IMR-90 (cell line): ENCODE measurements at regions not wholly inside any gene's neighbourhood (a gene's known extent, or its start where the extent isn't known, plus 50 kb on each side); places are given as distances from the start of the nearest gene placed in this dataset.

Source experiments
- ATAC-seq: fragments of 200-7000 bp; cut with Tn5 transposase; 2 replicates; pipeline ENCODE4 v1.9.1; 2020; ENCODE audit warnings: low read depth, mild to moderate bottlenecking, moderate library complexity
- BruUV-seq: library from RNA; stranded (reverse); fragments of 400-500 nt; replicated peaks from 2 replicates; lab custom pipeline; 2021; lab: Mats Ljungman, UMichigan
- CTCF ChIA-PET: fragments of 300-600 bp; formaldehyde crosslinking; extraction: SDS; loops from one replicate; lab custom pipeline; 2021; ENCODE audit warnings: antibody characterized with exemption; lab: Yijun Ruan, JAX
- POLR2A ChIA-PET: fragments of 300-600 bp; sonication (Branson Sonifier 250); formaldehyde crosslinking; loops from one replicate; lab custom pipeline; 2022; ENCODE audit warnings: antibody characterized with exemption; ENCODE audit not compliant: unreplicated experiment; lab: Charles Lee
- DNase-seq: peaks from one replicate; pipeline ENCODE4 v3.0.0; 2013
- H2AFZ ChIP-seq: replicated peaks from 2 replicates; pipeline ENCODE3; 2013; ENCODE audit warnings: low read length, mild to moderate bottlenecking; ENCODE audit not compliant: poor library complexity
- H2AK5ac ChIP-seq: 2 replicates; pipeline ENCODE4 v1.6.1; 2013; ENCODE audit warnings: low read depth, low read length, inconsistent platforms
- H2AK9ac ChIP-seq: replicated peaks from 2 replicates; pipeline ENCODE3; 2013; ENCODE audit warnings: mild to moderate bottlenecking, low read depth, low read length, moderate library complexity; ENCODE audit not compliant: poor library complexity
- H2BK120ac ChIP-seq: 2 replicates; pipeline ENCODE4 v1.6.1; 2013; ENCODE audit warnings: low read depth, low read length, inconsistent platforms
- H2BK15ac ChIP-seq: 3 replicates; pipeline ENCODE4 v1.6.1; 2013; ENCODE audit warnings: low read depth, low read length, inconsistent platforms
- H2BK20ac ChIP-seq: 2 replicates; pipeline ENCODE4 v1.6.1; 2013; ENCODE audit warnings: low read depth, mild to moderate bottlenecking, inconsistent platforms, low read length, moderate library complexity
- H2BK5ac ChIP-seq: 2 replicates; pipeline ENCODE4 v1.6.1; 2013; ENCODE audit warnings: mild to moderate bottlenecking, low read depth, low read length, inconsistent platforms; ENCODE audit not compliant: poor library complexity, severe bottlenecking
- H3K14ac ChIP-seq: replicated peaks from 2 replicates; pipeline ENCODE4 v1.6.1; 2013; ENCODE audit warnings: low read depth, low read length, inconsistent platforms
- H3K18ac ChIP-seq: 2 replicates; pipeline ENCODE4 v1.6.1; 2013; ENCODE audit warnings: low read depth, low read length, control low read depth
- H3K23ac ChIP-seq: 2 replicates; pipeline ENCODE4 v1.6.1; 2013; ENCODE audit warnings: low read depth, low read length, inconsistent platforms
- H3K27ac ChIP-seq: 2 replicates; pipeline ENCODE4 v1.5.1; 2013; ENCODE audit warnings: mild to moderate bottlenecking, control low read depth, low read length; ENCODE audit not compliant: insufficient read depth
- H3K27me3 ChIP-seq: 2 replicates; pipeline ENCODE4 v1.6.1; 2013; ENCODE audit warnings: low read length; ENCODE audit not compliant: control insufficient read depth, insufficient read depth
- H3K36me3 ChIP-seq: 2 replicates; pipeline ENCODE4 v1.6.1; 2013; ENCODE audit warnings: low read length, mixed read lengths; ENCODE audit not compliant: control insufficient read depth, insufficient read depth
- H3K4ac ChIP-seq: 2 replicates; pipeline ENCODE4 v1.6.1; 2013; ENCODE audit warnings: low read depth, low read length, inconsistent platforms
- H3K4me1 ChIP-seq: 2 replicates; pipeline ENCODE4 v1.6.1; 2013; ENCODE audit warnings: low read length, mixed read lengths; ENCODE audit not compliant: control insufficient read depth, insufficient read depth
- H3K4me2 ChIP-seq: 2 replicates; pipeline ENCODE4 v1.6.1; 2013; ENCODE audit warnings: low read depth, mild to moderate bottlenecking, control low read depth, low read length, moderate library complexity
- H3K4me3 ChIP-seq: 2 replicates; pipeline ENCODE4 v1.5.1; 2013; ENCODE audit warnings: low read depth, mild to moderate bottlenecking, control low read depth, low read length, moderate library complexity; ENCODE audit not compliant: insufficient read depth
- H3K56ac ChIP-seq: 2 replicates; pipeline ENCODE4 v1.6.1; 2013; ENCODE audit warnings: low read length, inconsistent platforms; ENCODE audit not compliant: insufficient read depth; ENCODE audit errors: extremely low read depth
- H3K79me1 ChIP-seq, 2 experiments: 2 replicates each; pipeline ENCODE4 v1.6.1; 2013; ENCODE audit warnings: low read length in 2 of 2, inconsistent platforms in 1 of 2, low read depth in 1 of 2
- H3K9ac ChIP-seq: 2 replicates; pipeline ENCODE4 v1.6.1; 2013; ENCODE audit warnings: low read depth, low read length, control low read depth
- H3K9me1 ChIP-seq: 2 replicates; pipeline ENCODE4 v1.6.1; 2013; ENCODE audit warnings: low read length, inconsistent platforms; ENCODE audit not compliant: insufficient read depth
- H3K9me3 ChIP-seq: 2 replicates; pipeline ENCODE4 v1.6.1; 2013; ENCODE audit warnings: low read length; ENCODE audit not compliant: control insufficient read depth, insufficient read depth
- H4K20me1 ChIP-seq: 2 replicates; pipeline ENCODE4 v1.6.1; 2013; ENCODE audit warnings: low read length, inconsistent platforms; ENCODE audit not compliant: insufficient read depth
- H4K5ac ChIP-seq: 2 replicates; pipeline ENCODE4 v1.6.1; 2013; ENCODE audit warnings: mild to moderate bottlenecking, low read depth, low read length, control low read depth
- H4K8ac ChIP-seq, 2 experiments: 2 replicates each; pipeline ENCODE4 v1.6.1; 2013; ENCODE audit warnings: low read depth in 2 of 2, low read length in 2 of 2, control low read depth in 1 of 2, inconsistent platforms in 1 of 2
- H4K91ac ChIP-seq: 2 replicates; pipeline ENCODE4 v1.6.1; 2013; ENCODE audit warnings: low read depth, low read length, inconsistent platforms; ENCODE audit not compliant: insufficient read depth
- CHD1 ChIP-seq: IDR thresholded peaks from 2 replicates; pipeline ENCODE4 v1.6.1; 2012; ENCODE audit warnings: low read depth, low read length, improper control_type of control experiment
- FOS ChIP-seq: fragments of 150-350 bp; IDR thresholded peaks from 2 replicates; pipeline ENCODE4 v1.6.1; 2016; ENCODE audit warnings: low read depth, low read length
- MAFK ChIP-seq: IDR thresholded peaks from 2 replicates; pipeline ENCODE4 v1.6.1; 2012; ENCODE audit warnings: low read depth, low read length, improper control_type of control experiment
- NFE2L2 ChIP-seq: fragments of 150-350 bp; IDR thresholded peaks from 2 replicates; pipeline ENCODE4 v1.6.1; 2016; ENCODE audit warnings: low read depth, mild to moderate bottlenecking, low read length
- RAD21 ChIP-seq: IDR thresholded peaks from 2 replicates; pipeline ENCODE4 v1.6.1; 2012; ENCODE audit warnings: low read length, improper control_type of control experiment
- RCOR1 ChIP-seq: IDR thresholded peaks from 2 replicates; pipeline ENCODE4 v1.6.1; 2012; ENCODE audit warnings: mild to moderate bottlenecking, low read length, improper control_type of control experiment; ENCODE audit not compliant: insufficient replicate concordance
- WGBS, 2 experiments: methylation state at CpG; one replicate each; pipeline versions ENCODE4 v1.1.5 to v1.1.7; 2013; ENCODE audit warnings: missing lambda C conversion rate in 2 of 2; ENCODE audit not compliant: insufficient read length in 1 of 2; ENCODE audit errors: extremely low coverage in 2 of 2; 5-methylcytosine and 5-hydroxymethylcytosine counted together
- dilution Hi-C: fragments of 300-500 bp; cut with HindIII; formaldehyde crosslinking; loops from one replicate; pipeline ENCODE4 v1.14.3; 2018; ENCODE audit warnings: low sequenced_read_pairs; ENCODE audit not compliant: unreplicated experiment
- in situ Hi-C: fragments of 300-500 bp; cut with MboI; formaldehyde crosslinking; loops from 3 replicates; pipeline ENCODE4 v1.14.3; 2019; ENCODE audit warnings: low sequenced_read_pairs, inconsistent platforms, mixed read lengths
- intact Hi-C: fragments of 100-400 bp; cut with micrococcal nuclease; formaldehyde crosslinking; loops from 2 replicates; pipeline ENCODE4 v1.10.0; 2022

DNA sequence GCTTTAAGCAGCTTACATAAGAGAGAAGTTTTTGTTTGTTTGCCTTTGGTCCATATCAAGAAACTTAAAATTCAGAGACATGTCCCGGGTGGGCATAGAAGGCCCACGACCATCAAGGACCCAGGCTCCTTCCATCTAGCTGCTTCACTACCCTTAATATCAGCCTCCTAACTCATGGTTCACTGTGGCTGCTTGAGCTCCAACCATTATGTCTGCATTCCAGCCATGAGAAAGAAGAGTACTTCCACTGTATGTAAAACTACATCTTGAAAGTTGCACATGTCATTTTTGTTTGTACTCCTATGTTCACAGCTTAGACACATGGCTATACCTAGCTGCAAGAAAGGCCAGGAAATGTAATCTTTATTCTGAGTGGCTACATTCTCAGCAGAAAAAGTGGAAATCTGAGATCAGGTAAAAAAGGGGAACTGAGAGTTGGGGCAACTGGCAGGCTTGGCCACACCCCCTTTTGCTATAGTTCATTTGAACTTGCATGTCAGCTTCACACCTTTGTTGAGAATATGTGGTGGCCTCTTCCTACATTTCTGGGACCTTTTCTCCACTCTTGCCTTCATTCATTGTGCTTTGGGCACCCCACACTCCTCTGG is 81.3 kb upstream of the TP53I11 start:
- Histone ChIP-seq H3K79me1 (no peaks in the 10 kb centered on the region), H3K36me3 (no peaks in the 10 kb centered on the region), H2AK9ac (no peak overlapping the region), H3K14ac (no peak overlapping the region), H2AFZ (no peak overlapping the region), H4K8ac (no peak overlapping the region), H3K56ac (no peak overlapping the region), H2AK5ac (no peak overlapping the region), H3K9ac (no peak overlapping the region), H3K4ac (no peak overlapping the region), H3K4me2 (no peak overlapping the region), H2BK120ac (no peak overlapping the region), H2BK20ac (no peak overlapping the region), H3K4me1 (no peaks in the 10 kb centered on the region), H3K9me3 (no peaks in the 10 kb centered on the region; the same call in 1 of the 2 replicates), H4K20me1 (no peaks in the 10 kb centered on the region), H3K9me1 (no peaks in the 10 kb centered on the region), H3K27ac (no peak overlapping the region), H3K27me3 (peaks cover 56% of the 10 kb centered on the region), H3K4me3 (no peak overlapping the region), H3K18ac (no peak overlapping the region), H2BK15ac (no peak overlapping the region), H4K5ac (no peak overlapping the region), H2BK5ac (no peak overlapping the region), H3K23ac (no peak overlapping the region), H4K91ac (no peak overlapping the region)
- in situ Hi-C loops: no loop called here
- POLR2A ChIA-PET: no interaction called here
- no CpG with 5 or more reads among the region's 2 CpGs for WGBS, 2 experiments
- DNase-seq (no peak), ATAC-seq (no peak)
- CTCF ChIA-PET: no interaction called here
- no peak for TF ChIP-seq RCOR1
- no peak for TF ChIP-seq RAD21
- no peak for TF ChIP-seq FOS
- no peak for TF ChIP-seq NFE2L2
- TF ChIP-seq CHD1: no peak
- no peak for TF ChIP-seq MAFK
- no TSS peak for BruUV-seq
- intact Hi-C loops: no loop called here
- dilution Hi-C loops: no loop called here
